ENCODE measurements at regions not wholly inside any gene's neighbourhood (a gene's known extent, or its start where the extent isn't known, plus 50 kb on each side); places are given as distances from the start of the nearest gene placed in this dataset.

DNA sequence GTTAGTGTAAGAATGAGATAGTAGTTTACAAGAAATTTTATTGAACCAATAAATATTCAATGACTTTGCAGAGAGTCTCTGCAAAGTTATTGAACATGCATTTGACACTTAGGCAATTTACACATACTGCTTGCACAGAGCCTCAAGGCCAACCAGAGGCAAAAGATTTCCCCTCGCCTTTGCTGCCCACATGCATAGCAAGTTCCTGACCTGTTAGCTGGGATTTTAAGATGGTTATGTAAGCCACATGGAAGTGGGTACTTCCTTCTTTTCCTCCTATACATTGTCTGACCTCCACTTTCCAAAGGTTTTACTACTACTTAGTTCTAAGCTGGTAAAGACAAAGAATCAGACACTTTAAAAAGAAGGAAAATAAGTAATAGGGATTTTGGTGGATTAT, 430.1 kb upstream of the FRG1 start (continued):
- TF ChIP-seq, protein P1, sequence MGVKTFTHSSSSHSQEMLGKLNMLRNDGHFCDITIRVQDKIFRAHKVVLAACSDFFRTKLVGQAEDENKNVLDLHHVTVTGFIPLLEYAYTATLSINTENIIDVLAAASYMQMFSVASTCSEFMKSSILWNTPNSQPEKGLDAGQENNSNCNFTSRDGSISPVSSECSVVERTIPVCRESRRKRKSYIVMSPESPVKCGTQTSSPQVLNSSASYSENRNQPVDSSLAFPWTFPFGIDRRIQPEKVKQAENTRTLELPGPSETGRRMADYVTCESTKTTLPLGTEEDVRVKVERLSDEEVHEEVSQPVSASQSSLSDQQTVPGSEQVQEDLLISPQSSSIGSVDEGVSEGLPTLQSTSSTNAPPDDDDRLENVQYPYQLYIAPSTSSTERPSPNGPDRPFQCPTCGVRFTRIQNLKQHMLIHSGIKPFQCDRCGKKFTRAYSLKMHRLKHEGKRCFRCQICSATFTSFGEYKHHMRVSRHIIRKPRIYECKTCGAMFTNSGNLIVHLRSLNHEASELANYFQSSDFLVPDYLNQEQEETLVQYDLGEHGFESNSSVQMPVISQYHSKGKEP (tag by site-specific recombination; IDR thresholded peaks at IDR 0.05), result no peak
- TF ChIP-seq, protein P2, sequence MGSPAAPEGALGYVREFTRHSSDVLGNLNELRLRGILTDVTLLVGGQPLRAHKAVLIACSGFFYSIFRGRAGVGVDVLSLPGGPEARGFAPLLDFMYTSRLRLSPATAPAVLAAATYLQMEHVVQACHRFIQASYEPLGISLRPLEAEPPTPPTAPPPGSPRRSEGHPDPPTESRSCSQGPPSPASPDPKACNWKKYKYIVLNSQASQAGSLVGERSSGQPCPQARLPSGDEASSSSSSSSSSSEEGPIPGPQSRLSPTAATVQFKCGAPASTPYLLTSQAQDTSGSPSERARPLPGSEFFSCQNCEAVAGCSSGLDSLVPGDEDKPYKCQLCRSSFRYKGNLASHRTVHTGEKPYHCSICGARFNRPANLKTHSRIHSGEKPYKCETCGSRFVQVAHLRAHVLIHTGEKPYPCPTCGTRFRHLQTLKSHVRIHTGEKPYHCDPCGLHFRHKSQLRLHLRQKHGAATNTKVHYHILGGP (tag by site-specific recombination; IDR thresholded peaks at IDR 0.05), result no peak
- no peak for TF ChIP-seq ZFP37 (tag by site-specific recombination; IDR thresholded peaks at IDR 0.05)
- TF ChIP-seq ZNF514 (tag by site-specific recombination; IDR thresholded peaks at IDR 0.05), result no peak
- no peak for TF ChIP-seq OSR2 (tag by site-specific recombination; IDR thresholded peaks at IDR 0.05)
- TF ChIP-seq ZNF354C (tag by site-specific recombination; IDR thresholded peaks at IDR 0.05; ENCODE audit: borderline replicate concordance, low read depth), result no peak
- TF ChIP-seq ZNF274 (IDR thresholded peaks at IDR 0.05; ENCODE audit: low read length), result no peak
- TF ChIP-seq ZNF274 (tag by site-specific recombination; IDR thresholded peaks at IDR 0.05; ENCODE audit: borderline replicate concordance), result no peak
- TF ChIP-seq ZNF585B (tag by site-specific recombination; IDR thresholded peaks at IDR 0.05), result no peak
- TF ChIP-seq, protein P3, sequence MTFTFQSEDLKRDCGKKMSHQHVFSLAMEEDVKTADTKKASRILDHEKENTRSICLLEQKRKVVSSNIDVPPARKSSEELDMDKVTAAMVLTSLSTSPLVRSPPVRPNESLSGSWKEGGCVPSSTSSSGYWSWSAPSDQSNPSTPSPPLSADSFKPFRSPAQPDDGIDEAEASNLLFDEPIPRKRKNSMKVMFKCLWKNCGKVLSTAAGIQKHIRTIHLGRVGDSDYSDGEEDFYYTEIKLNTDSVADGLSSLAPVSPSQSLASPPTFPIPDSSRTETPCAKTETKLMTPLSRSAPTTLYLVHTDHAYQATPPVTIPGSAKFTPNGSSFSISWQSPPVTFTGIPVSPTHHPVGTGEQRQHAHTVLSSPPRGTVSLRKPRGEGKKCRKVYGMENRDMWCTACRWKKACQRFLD (tag by site-specific recombination; IDR thresholded peaks at IDR 0.05), result no peak

DNA sequence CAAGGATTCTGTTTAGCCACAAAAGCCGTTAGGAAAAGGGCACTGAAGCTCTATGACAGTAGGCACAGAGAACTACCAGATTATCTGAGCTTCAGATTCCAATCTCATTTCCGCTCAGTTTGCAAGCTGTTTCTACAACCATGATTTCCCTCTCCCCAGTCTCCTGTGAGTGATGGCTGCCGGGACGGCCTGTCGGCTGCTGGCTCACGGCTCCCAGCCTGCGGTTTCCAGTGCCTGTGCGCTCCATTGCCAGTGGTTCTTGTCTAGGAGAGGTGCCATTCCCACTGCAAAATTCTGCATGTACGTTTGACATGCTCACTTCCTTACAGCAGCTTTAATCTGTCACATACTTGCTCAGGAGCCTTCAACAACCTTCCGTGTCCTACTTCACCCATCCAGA, 429.1 kb upstream of the FRG1 start:
- H3K27ac ChIP-seq (ENCODE audit: extremely low read depth, low read depth, low read length), result no peak overlapping the region
- H3K4me1 ChIP-seq (ENCODE audit: control insufficient read depth, insufficient read depth, low read length), result no peaks in the 10 kb centered on the region
- H3K4me3 ChIP-seq (ENCODE audit: low read depth, low read length), result no peak overlapping the region
- no peaks in the 10 kb centered on the region for H3K36me3 ChIP-seq (ENCODE audit: control insufficient read depth in 2 of 2, insufficient read depth in 1 of 2, low read length in 2 of 2)
- TF ChIP-seq ZNF560 (tag by site-specific recombination; IDR thresholded peaks at IDR 0.05; ENCODE audit: borderline replicate concordance), result no peak
- no peak for TF ChIP-seq ZNF837 (tag by site-specific recombination; IDR thresholded peaks at IDR 0.05)
- no peak for TF ChIP-seq ZNF114 (tag by site-specific recombination; IDR thresholded peaks at IDR 0.05)
- no peaks in the 10 kb centered on the region for H3K9me3 ChIP-seq (ENCODE audit: control insufficient read depth, insufficient read depth, low read depth, low read length)
- CTCF ChIA-PET, result no interaction called here
- POLR2A ChIA-PET, result no interaction called here

DNA sequence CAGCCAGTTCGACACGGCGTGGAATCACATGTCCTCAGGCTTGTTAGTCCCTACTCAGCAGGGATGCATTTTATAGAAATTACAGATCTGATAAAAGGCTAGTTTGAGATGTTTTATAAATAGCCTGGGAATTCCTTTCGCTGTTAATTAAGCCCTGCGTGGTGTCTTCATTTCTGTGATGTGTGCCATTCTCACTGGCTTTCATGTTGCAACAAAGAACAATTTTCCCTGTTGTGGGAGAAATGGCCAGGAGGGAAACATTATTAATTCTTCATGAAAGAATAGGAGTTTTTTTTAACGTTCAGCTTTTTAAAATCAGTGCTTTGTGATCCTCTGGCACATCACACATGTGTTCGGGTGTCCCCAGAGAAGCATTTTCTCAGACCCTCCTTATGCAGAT, 427.3 kb upstream of the FRG1 start:
- POLR2A ChIA-PET, result no interaction called here

DNA sequence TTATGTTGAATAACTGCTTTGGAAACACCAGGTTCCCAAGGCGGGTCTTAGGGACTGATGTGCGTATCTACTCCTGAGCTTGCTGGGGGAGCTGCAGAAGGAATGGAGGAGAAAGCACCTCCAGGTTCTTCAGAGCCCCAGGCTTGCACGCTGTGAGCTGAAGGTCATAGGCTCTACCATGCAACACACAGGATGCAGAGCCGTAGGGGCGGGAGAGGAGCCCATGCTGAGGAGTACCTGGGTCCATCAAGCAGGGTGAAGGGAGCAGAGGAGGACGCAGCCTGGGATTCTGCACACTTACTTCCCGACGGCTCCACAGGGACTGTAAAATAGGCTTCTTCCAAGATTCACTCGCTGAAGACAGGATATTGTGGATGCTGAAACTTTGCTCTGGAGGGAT, 426.5 kb upstream of the FRG1 start:
- Histone ChIP-seq H3K4me3 (ENCODE audit: low read depth, low read length) (no peak overlapping the region), H3K36me3 (ENCODE audit: control insufficient read depth in 2 of 2, insufficient read depth in 1 of 2, low read length in 2 of 2) (no peaks in the 10 kb centered on the region), H3K4me1 (ENCODE audit: control insufficient read depth, insufficient read depth, low read length) (no peaks in the 10 kb centered on the region), H3K9me3 (ENCODE audit: control insufficient read depth, insufficient read depth, low read depth, low read length) (no peaks in the 10 kb centered on the region), H3K27ac (ENCODE audit: extremely low read depth, low read depth, low read length) (no peak overlapping the region)
- ChIA-PET CTCF (no interaction called here), POLR2A (no interaction called here)
- TF ChIP-seq ZNF664 (tag by site-specific recombination; IDR thresholded peaks at IDR 0.05), result no peak
- TF ChIP-seq, protein P4, sequence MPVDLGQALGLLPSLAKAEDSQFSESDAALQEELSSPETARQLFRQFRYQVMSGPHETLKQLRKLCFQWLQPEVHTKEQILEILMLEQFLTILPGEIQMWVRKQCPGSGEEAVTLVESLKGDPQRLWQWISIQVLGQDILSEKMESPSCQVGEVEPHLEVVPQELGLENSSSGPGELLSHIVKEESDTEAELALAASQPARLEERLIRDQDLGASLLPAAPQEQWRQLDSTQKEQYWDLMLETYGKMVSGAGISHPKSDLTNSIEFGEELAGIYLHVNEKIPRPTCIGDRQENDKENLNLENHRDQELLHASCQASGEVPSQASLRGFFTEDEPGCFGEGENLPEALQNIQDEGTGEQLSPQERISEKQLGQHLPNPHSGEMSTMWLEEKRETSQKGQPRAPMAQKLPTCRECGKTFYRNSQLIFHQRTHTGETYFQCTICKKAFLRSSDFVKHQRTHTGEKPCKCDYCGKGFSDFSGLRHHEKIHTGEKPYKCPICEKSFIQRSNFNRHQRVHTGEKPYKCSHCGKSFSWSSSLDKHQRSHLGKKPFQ (tag by site-specific recombination; IDR thresholded peaks at IDR 0.05), result no peak
- no peak for TF ChIP-seq ZNF202 (tag by site-specific recombination; IDR thresholded peaks at IDR 0.05; ENCODE audit: borderline replicate concordance)
- no peak for TF ChIP-seq ZNF501 (tag by site-specific recombination; IDR thresholded peaks at IDR 0.05)
- TF ChIP-seq ZNF302 (tag by site-specific recombination; IDR thresholded peaks at IDR 0.05; ENCODE audit: low read depth), result no peak
- TF ChIP-seq ZNF621 (tag by site-specific recombination; IDR thresholded peaks at IDR 0.05), result no peak
- TF ChIP-seq ZNF747 (tag by site-specific recombination; IDR thresholded peaks at IDR 0.05), result no peak

More for the DNA sequence above, 427.3 kb upstream of the FRG1 start:
- no peak overlapping the region for H3K27ac ChIP-seq (ENCODE audit: extremely low read depth, low read depth, low read length)
- CTCF ChIA-PET, result no interaction called here
- H3K4me3 ChIP-seq (ENCODE audit: low read depth, low read length), result no peak overlapping the region
- no peaks in the 10 kb centered on the region for H3K36me3 ChIP-seq (ENCODE audit: control insufficient read depth in 2 of 2, insufficient read depth in 1 of 2, low read length in 2 of 2)
- H3K9me3 ChIP-seq (ENCODE audit: control insufficient read depth, insufficient read depth, low read depth, low read length), result no peaks in the 10 kb centered on the region
- TF ChIP-seq ZNF600 (tag by site-specific recombination; IDR thresholded peaks at IDR 0.05) (no peak), ZNF184 (tag by site-specific recombination; IDR thresholded peaks at IDR 0.05) (no peak), ZNF10 (tag by site-specific recombination; IDR thresholded peaks at IDR 0.05) (no peak), ZNF560 (tag by site-specific recombination; IDR thresholded peaks at IDR 0.05; ENCODE audit: borderline replicate concordance) (no peak), ZNF202 (tag by site-specific recombination; IDR thresholded peaks at IDR 0.05; ENCODE audit: borderline replicate concordance) (no peak), ZNF416 (tag by site-specific recombination; IDR thresholded peaks at IDR 0.05) (no peak), ZNF223 (tag by site-specific recombination; IDR thresholded peaks at IDR 0.05) (no peak), KLF9 (tag by site-specific recombination; IDR thresholded peaks at IDR 0.05; ENCODE audit: low read depth) (no peak), ZNF623 (tag by site-specific recombination; IDR thresholded peaks at IDR 0.05) (no peak)
- H3K4me1 ChIP-seq (ENCODE audit: control insufficient read depth, insufficient read depth, low read length), result no peaks in the 10 kb centered on the region
